ENCODE measurements at regions not wholly inside any gene's neighbourhood (a gene's known extent, or its start where the extent isn't known, plus 50 kb on each side); places are given as distances from the start of the nearest gene placed in this dataset.

GRCh38 chr13:105342281-105342820, 1193.1 kb downstream of the EFNB2 start:
- no peaks in the 10 kb centered on the region for H3K27me3 ChIP-seq (ENCODE audit: low read depth)
- no peaks in the 10 kb centered on the region for H3K4me1 ChIP-seq
- no peaks in the 10 kb centered on the region for H3K36me3 ChIP-seq
- H3K27ac ChIP-seq = no peak overlapping the region
- TF ChIP-seq CTCF (IDR thresholded peaks at IDR 0.05) = no peak
- no peak for ATAC-seq
- no peaks in the 10 kb centered on the region for H3K9me3 ChIP-seq
- intact Hi-C loops (cut with DNase I) = no loop called here
- DNase-seq = no peak
- no peak overlapping the region for H3K4me3 ChIP-seq

GRCh38 chr13:105341758-105342157, 1193.7 kb downstream of the EFNB2 start:
- Histone ChIP-seq H3K4me1 (no peaks in the 10 kb centered on the region), H3K36me3 (no peaks in the 10 kb centered on the region), H3K4me3 (no peak overlapping the region), H3K27ac (no peak overlapping the region), H3K27me3 (ENCODE audit: low read depth) (no peaks in the 10 kb centered on the region), H3K9me3 (no peaks in the 10 kb centered on the region)
- TF ChIP-seq CTCF (IDR thresholded peaks at IDR 0.05) = no peak
- DNase-seq (no peak), ATAC-seq (no peak)
- intact Hi-C loops (cut with DNase I) = no loop called here

- ATAC-seq (no peak), DNase-seq (no peak)
- H3K36me3 ChIP-seq = no peaks in the 10 kb centered on the region
- no peaks in the 10 kb centered on the region for H3K4me1 ChIP-seq
- H3K9me3 ChIP-seq = no peaks in the 10 kb centered on the region
- no peak overlapping the region for H3K4me3 ChIP-seq
- no peak for TF ChIP-seq CTCF (IDR thresholded peaks at IDR 0.05)
- no peaks in the 10 kb centered on the region for H3K27me3 ChIP-seq (ENCODE audit: low read depth)
- H3K27ac ChIP-seq = no peak overlapping the region
- intact Hi-C loops (cut with DNase I) = no loop called here
Measured at GRCh38 chr13:105341256-105341655, 1194.2 kb downstream of the EFNB2 start.

GRCh38 chr13:105340061-105340606, 1195.3 kb downstream of the EFNB2 start:
- no peak for DNase-seq
- intact Hi-C loops (cut with DNase I) = no loop called here
- Histone ChIP-seq H3K36me3 (no peaks in the 10 kb centered on the region), H3K4me3 (no peak overlapping the region), H3K9me3 (no peaks in the 10 kb centered on the region), H3K4me1 (no peaks in the 10 kb centered on the region), H3K27ac (no peak overlapping the region), H3K27me3 (ENCODE audit: low read depth) (no peaks in the 10 kb centered on the region)
- ATAC-seq = no peak
- TF ChIP-seq CTCF (IDR thresholded peaks at IDR 0.05) = no peak

- Histone ChIP-seq H3K36me3 (no peaks in the 10 kb centered on the region), H3K27me3 (ENCODE audit: low read depth) (no peaks in the 10 kb centered on the region), H3K27ac (no peak overlapping the region), H3K9me3 (no peaks in the 10 kb centered on the region), H3K4me3 (no peak overlapping the region), H3K4me1 (no peaks in the 10 kb centered on the region)
- intact Hi-C loops (cut with DNase I) = no loop called here
- no peak for ATAC-seq
- no peak for DNase-seq
- no peak for TF ChIP-seq CTCF (IDR thresholded peaks at IDR 0.05)
Measured at GRCh38 chr13:105338773-105339172, 1196.7 kb downstream of the EFNB2 start.
